HS-27A (cell line): ENCODE measurements at regions not wholly inside any gene's neighbourhood (a gene's known extent, or its start where the extent isn't known, plus 50 kb on each side); places are given as distances from the start of the nearest gene placed in this dataset.

ENCODE experiments used
- DNase-seq: peaks from one replicate; pipeline ENCODE4 v3.0.0-alpha.2; 2012; ENCODE audit warnings: low read depth, missing footprints

DNA sequence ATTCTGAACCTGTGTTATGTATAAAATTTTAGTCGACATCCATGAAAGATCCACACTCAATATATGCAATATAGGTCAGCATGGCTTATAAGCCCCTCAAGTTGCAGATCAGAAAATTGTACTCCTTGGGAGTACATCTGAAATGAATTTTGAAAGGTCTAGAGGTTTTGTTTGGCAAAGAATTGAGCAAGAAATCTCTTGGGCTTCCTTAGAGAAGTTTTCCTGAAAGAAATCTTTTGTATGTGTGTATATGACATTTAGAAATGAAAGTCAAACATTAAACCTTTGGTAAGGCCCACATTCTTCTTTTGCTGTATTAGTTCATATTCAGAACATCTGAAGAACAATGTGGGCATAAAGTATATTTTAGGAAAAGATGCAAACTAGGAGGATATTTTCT, 1006.6 kb downstream of the NAALADL2 start:
- no peak for DNase-seq

DNA sequence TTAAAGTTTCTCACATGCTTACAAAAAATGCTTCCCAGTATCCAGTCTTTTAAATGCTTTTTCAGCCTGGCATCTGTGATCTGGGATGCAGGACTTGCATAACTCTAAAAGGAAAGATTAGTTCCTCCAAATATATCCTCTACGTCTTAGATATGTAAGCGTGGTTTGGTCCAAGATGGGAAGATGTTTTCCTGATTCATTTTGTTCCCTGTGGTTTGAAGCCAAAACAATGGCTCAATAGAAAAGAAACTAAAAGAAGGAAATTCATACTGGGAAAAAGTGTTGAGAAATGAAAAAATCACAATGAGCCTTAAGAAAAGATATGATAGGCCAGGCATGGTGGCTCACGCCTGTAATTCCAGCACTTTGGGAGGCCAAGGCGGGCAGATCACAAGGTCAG, 1002.8 kb downstream of the NAALADL2 start:
- no peak for DNase-seq
